Gastroesophageal sphincter (tissue), 3 donors: ENCODE measurements at regions not wholly inside any gene's neighbourhood (a gene's known extent, or its start where the extent isn't known, plus 50 kb on each side); places are given as distances from the start of the nearest gene placed in this dataset.

Experiments
- EP300 ChIP-seq: sonication (generic); formaldehyde crosslinking; IDR thresholded peaks from one replicate; pipeline ENCODE4 v1.6.1; 2017; ENCODE audit warnings: antibody characterized with exemption, mild to moderate bottlenecking
- POLR2A ChIP-seq, 2 donors: fragments of 450-650 bp; IDR thresholded peaks; one replicate each; pipeline ENCODE4 v1.6.1; 2017; ENCODE audit warnings: antibody characterized with exemption in 2 of 2, mild to moderate bottlenecking in 2 of 2, moderate library complexity in 1 of 2
- POLR2AphosphoS5 ChIP-seq: sonication (generic); formaldehyde crosslinking; IDR thresholded peaks from one replicate; pipeline ENCODE4 v1.6.1; 2017; ENCODE audit warnings: antibody characterized with exemption
- TF ChIP-seq, protein P1 (sequence below), 4 experiments: fragments of 200-600 bp in 2 of 4; fragments of 450-650 bp in 2 of 4; sonication (generic) in 1 of 4; IDR thresholded peaks; one replicate each; pipeline ENCODE4 v1.5.1; 2017 to 2019; ENCODE audit warnings: antibody characterized with exemption in 4 of 4, mild to moderate bottlenecking in 2 of 4, moderate library complexity in 2 of 4

DNA sequence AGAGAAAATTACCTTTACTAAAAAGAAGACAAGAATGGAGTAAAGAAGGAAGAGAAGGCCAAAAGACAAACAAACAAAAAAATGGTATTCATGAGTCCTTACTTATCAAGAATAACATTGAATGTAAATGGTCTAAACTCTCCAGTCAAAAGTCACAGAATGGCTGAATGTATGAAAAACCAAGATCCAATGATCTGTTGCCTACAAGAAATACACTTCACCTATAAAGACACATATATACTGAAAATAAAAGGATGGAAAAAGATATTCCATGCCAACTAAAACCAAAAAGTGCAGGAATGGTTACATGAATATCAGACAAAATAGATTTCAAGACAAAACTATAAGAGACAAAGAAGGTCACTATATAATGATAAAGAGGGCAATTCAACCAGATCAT lies 65.0 kb upstream of the ASXL3 start:
- no peak for TF ChIP-seq POLR2A (IDR thresholded peaks at IDR 0.05)
- TF ChIP-seq, protein P1, sequence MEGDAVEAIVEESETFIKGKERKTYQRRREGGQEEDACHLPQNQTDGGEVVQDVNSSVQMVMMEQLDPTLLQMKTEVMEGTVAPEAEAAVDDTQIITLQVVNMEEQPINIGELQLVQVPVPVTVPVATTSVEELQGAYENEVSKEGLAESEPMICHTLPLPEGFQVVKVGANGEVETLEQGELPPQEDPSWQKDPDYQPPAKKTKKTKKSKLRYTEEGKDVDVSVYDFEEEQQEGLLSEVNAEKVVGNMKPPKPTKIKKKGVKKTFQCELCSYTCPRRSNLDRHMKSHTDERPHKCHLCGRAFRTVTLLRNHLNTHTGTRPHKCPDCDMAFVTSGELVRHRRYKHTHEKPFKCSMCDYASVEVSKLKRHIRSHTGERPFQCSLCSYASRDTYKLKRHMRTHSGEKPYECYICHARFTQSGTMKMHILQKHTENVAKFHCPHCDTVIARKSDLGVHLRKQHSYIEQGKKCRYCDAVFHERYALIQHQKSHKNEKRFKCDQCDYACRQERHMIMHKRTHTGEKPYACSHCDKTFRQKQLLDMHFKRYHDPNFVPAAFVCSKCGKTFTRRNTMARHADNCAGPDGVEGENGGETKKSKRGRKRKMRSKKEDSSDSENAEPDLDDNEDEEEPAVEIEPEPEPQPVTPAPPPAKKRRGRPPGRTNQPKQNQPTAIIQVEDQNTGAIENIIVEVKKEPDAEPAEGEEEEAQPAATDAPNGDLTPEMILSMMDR (IDR thresholded peaks at IDR 0.05), result no peak
- TF ChIP-seq EP300, result no peak
- no peak for TF ChIP-seq POLR2AphosphoS5
